ENCODE measurements at regions not wholly inside any gene's neighbourhood (a gene's known extent, or its start where the extent isn't known, plus 50 kb on each side); places are given as distances from the start of the nearest gene placed in this dataset.

DNA sequence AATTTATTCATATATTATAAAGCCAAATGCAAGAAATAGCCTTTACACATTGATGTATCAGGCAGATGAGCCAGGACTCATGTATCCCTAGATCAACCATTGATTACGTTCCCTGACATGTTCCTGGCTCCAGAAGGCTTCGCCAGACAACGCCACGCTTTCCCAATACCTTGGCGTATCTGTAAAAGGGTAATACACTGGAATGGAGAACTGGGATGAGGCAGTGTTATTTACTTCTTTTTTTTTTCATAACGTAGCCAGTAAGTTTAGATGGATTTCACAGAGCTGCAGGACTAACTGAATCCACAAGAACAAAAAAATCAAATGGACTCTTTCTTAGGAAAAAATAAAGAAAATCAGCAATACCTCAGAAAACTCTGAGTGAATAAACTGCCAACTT lies 588.1 kb upstream of the SEMA3D start:
- H3K4me2 ChIP-seq (ENCODE audit: low read length) = no peak overlapping the region
- H3K27me3 ChIP-seq (ENCODE audit: insufficient read depth, low read length) = no peaks in the 10 kb centered on the region
- intact Hi-C loops (cut with micrococcal nuclease) = no loop called here
- no peak for TF ChIP-seq TCF7L2 (IDR thresholded peaks at IDR 0.05; ENCODE audit: borderline replicate concordance, extremely low read depth, insufficient read depth, insufficient read length)
- ATAC-seq (no peak), DNase-seq (ENCODE audit: low read depth, low spot score) (no peak)
- RAD21 ChIA-PET (ENCODE audit: low non-redundant PET in 1 of 2, low total read pairs in 2 of 2, uncharacterized antibody in 2 of 2, unreplicated experiment in 2 of 2) = no interaction called here
- H3K9ac ChIP-seq (ENCODE audit: low read length) = no peak overlapping the region
- no peak overlapping the region for H3K4me3 ChIP-seq (replicated peaks in 1 of 2; ENCODE audit: low read depth in 1 of 2, low read length in 2 of 2)
- H3K36me3 ChIP-seq (ENCODE audit: control insufficient read depth in 1 of 2, insufficient read depth in 2 of 2, low read length in 2 of 2) = no peaks in the 10 kb centered on the region
- POLR2A ChIA-PET = no interaction called here
- no peak overlapping the region for H2AFZ ChIP-seq (ENCODE audit: low read depth, low read length, poor library complexity, severe bottlenecking)
- no peaks in the 10 kb centered on the region for H4K20me1 ChIP-seq (ENCODE audit: insufficient read depth)
- no peaks in the 10 kb centered on the region for H3K9me3 ChIP-seq (ENCODE audit: control insufficient read depth in 1 of 2, insufficient read depth in 1 of 2, low read depth in 1 of 2, low read length in 2 of 2)
- BruUV-seq (replicated peaks) = no TSS peak
- CTCF ChIA-PET = no interaction called here
- no peak overlapping the region for H3K27ac ChIP-seq (ENCODE audit: low read depth, low read length)
- no peaks in the 10 kb centered on the region for H3K9me2 ChIP-seq (ENCODE audit: insufficient read depth)
- H3K4me1 ChIP-seq (ENCODE audit: control insufficient read depth in 1 of 2, insufficient read depth in 2 of 2, low read length in 2 of 2) = no peaks in the 10 kb centered on the region
- no peaks in the 10 kb centered on the region for H3K79me2 ChIP-seq (ENCODE audit: insufficient read depth, low read length)

DNA sequence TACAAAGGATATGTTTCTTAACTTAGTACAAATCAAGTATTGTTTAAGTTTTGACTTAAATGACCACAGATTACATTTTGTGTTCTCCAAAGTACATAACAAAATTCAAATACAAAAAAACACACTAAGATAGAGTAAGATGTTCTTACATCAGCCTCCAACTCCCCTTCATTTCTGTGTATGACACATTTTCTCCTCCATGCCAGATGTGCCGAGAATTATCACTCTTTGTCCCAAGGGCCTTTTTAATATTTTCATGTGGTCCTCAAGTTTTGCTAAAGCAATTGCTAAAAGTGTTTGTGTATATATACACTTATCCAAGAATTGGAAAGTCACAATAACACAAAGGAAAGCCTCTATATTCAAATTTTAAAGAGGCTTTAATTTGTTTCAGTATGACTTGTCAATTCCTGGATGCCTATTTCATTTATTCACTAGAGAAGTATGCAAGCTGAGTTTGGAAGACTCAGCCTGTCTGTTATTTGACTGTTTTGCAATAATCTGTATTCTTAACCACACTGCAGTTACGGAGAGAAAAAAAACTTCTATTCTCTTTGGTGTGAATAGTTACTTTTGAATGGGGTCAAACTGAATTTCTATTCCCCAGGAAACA lies 586.4 kb upstream of the SEMA3D start:
- ChIA-PET POLR2A (no interaction called here), CTCF (no interaction called here), RAD21 (ENCODE audit: low non-redundant PET in 1 of 2, low total read pairs in 2 of 2, uncharacterized antibody in 2 of 2, unreplicated experiment in 2 of 2) (no interaction called here)
- Histone ChIP-seq H4K20me1 (ENCODE audit: insufficient read depth) (no peaks in the 10 kb centered on the region), H3K9me2 (ENCODE audit: insufficient read depth) (no peaks in the 10 kb centered on the region), H3K27me3 (ENCODE audit: insufficient read depth, low read length) (no peaks in the 10 kb centered on the region), H3K27ac (ENCODE audit: low read depth, low read length) (no peak overlapping the region), H2AFZ (ENCODE audit: low read depth, low read length, poor library complexity, severe bottlenecking) (no peak overlapping the region), H3K9ac (ENCODE audit: low read length) (no peak overlapping the region), H3K9me3 (ENCODE audit: control insufficient read depth in 1 of 2, insufficient read depth in 1 of 2, low read depth in 1 of 2, low read length in 2 of 2) (no peaks in the 10 kb centered on the region), H3K79me2 (ENCODE audit: insufficient read depth, low read length) (no peaks in the 10 kb centered on the region), H3K4me2 (ENCODE audit: low read length) (no peak overlapping the region), H3K36me3 (ENCODE audit: control insufficient read depth in 1 of 2, insufficient read depth in 2 of 2, low read length in 2 of 2) (no peaks in the 10 kb centered on the region), H3K4me1 (ENCODE audit: control insufficient read depth in 1 of 2, insufficient read depth in 2 of 2, low read length in 2 of 2) (no peaks in the 10 kb centered on the region), H3K4me3 (replicated peaks in 1 of 2; ENCODE audit: low read depth in 1 of 2, low read length in 2 of 2) (no peak overlapping the region)
- intact Hi-C loops (cut with micrococcal nuclease) = no loop called here
- ATAC-seq (no peak), DNase-seq (ENCODE audit: low read depth, low spot score) (no peak)
- no TSS peak for BruUV-seq (replicated peaks)
- TF ChIP-seq, protein P1, sequence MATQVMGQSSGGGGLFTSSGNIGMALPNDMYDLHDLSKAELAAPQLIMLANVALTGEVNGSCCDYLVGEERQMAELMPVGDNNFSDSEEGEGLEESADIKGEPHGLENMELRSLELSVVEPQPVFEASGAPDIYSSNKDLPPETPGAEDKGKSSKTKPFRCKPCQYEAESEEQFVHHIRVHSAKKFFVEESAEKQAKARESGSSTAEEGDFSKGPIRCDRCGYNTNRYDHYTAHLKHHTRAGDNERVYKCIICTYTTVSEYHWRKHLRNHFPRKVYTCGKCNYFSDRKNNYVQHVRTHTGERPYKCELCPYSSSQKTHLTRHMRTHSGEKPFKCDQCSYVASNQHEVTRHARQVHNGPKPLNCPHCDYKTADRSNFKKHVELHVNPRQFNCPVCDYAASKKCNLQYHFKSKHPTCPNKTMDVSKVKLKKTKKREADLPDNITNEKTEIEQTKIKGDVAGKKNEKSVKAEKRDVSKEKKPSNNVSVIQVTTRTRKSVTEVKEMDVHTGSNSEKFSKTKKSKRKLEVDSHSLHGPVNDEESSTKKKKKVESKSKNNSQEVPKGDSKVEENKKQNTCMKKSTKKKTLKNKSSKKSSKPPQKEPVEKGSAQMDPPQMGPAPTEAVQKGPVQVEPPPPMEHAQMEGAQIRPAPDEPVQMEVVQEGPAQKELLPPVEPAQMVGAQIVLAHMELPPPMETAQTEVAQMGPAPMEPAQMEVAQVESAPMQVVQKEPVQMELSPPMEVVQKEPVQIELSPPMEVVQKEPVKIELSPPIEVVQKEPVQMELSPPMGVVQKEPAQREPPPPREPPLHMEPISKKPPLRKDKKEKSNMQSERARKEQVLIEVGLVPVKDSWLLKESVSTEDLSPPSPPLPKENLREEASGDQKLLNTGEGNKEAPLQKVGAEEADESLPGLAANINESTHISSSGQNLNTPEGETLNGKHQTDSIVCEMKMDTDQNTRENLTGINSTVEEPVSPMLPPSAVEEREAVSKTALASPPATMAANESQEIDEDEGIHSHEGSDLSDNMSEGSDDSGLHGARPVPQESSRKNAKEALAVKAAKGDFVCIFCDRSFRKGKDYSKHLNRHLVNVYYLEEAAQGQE (IDR thresholded peaks at IDR 0.05; ENCODE audit: low read depth) = no peak
- TF ChIP-seq EZH2 (IDR thresholded peaks at IDR 0.05) (no peak), ZNF274 (IDR thresholded peaks at IDR 0.05; ENCODE audit: low read depth, low read length) (no peak), POLR2AphosphoS5 (IDR thresholded peaks at IDR 0.05; ENCODE audit: low read depth, low read length) (no peak), FOSL1 (IDR thresholded peaks at IDR 0.05; ENCODE audit: low read depth) (no peak), CBX3 (IDR thresholded peaks at IDR 0.05; ENCODE audit: low read depth) (no peak)
